Muscle layer of duodenum (tissue), 2 donors: ENCODE measurements at regions not wholly inside any gene's neighbourhood (a gene's known extent, or its start where the extent isn't known, plus 50 kb on each side); places are given as distances from the start of the nearest gene placed in this dataset.

Experiments used
- H3K27ac ChIP-seq: one replicate; pipeline ENCODE4 v1.7.0; 2013; ENCODE audit warnings: mild to moderate bottlenecking, low read length
- H3K27me3 ChIP-seq: one replicate; pipeline ENCODE4 v1.7.0; 2013; ENCODE audit warnings: low read depth, mild to moderate bottlenecking, control low read depth, low read length
- H3K36me3 ChIP-seq, 2 donors: one replicate each; pipeline ENCODE4 v1.7.0; 2013; ENCODE audit warnings: low read length in 2 of 2, control low read depth in 1 of 2, mild to moderate bottlenecking in 1 of 2; ENCODE audit not compliant: insufficient read depth in 2 of 2, control insufficient read depth in 1 of 2
- H3K4me1 ChIP-seq, 2 donors: one replicate each; pipeline ENCODE4 v1.7.0; 2013; ENCODE audit warnings: low read length in 2 of 2, mild to moderate bottlenecking in 2 of 2, control low read depth in 1 of 2, moderate library complexity in 1 of 2; ENCODE audit not compliant: insufficient read depth in 2 of 2, control insufficient read depth in 1 of 2
- H3K4me3 ChIP-seq, 2 donors: one replicate each; pipeline ENCODE4 v1.7.0; 2013; ENCODE audit warnings: low read length in 2 of 2, low read depth in 1 of 2, mild to moderate bottlenecking in 1 of 2
- H3K9me3 ChIP-seq, 2 donors: one replicate each; pipeline ENCODE4 v1.7.0; 2013; ENCODE audit warnings: low read length in 2 of 2, control low read depth in 1 of 2, mild to moderate bottlenecking in 1 of 2; ENCODE audit not compliant: control insufficient read depth in 1 of 2
- donor health status: healthy.

GRCh38 chr6:156269751-156270369 lies 507.3 kb upstream of the ARID1B start:
- no peaks in the 10 kb centered on the region for H3K4me1 ChIP-seq
- no peaks in the 10 kb centered on the region for H3K36me3 ChIP-seq

GRCh38 chr6:156268849-156269248 lies 508.3 kb upstream of the ARID1B start:
- peaks cover 0 to 3% of the 10 kb centered on the region in 2 donors for H3K9me3 ChIP-seq
- no peaks in the 10 kb centered on the region for H3K27me3 ChIP-seq
- H3K4me3 ChIP-seq: no peak overlapping the region

More at GRCh38 chr6:156269751-156270369, 507.3 kb upstream of the ARID1B start:
- Histone ChIP-seq H3K9me3 (peaks cover 0 to 3% of the 10 kb centered on the region in 2 donors), H3K4me3 (no peak overlapping the region), H3K27me3 (no peaks in the 10 kb centered on the region), H3K27ac (no peak overlapping the region)

DNA sequence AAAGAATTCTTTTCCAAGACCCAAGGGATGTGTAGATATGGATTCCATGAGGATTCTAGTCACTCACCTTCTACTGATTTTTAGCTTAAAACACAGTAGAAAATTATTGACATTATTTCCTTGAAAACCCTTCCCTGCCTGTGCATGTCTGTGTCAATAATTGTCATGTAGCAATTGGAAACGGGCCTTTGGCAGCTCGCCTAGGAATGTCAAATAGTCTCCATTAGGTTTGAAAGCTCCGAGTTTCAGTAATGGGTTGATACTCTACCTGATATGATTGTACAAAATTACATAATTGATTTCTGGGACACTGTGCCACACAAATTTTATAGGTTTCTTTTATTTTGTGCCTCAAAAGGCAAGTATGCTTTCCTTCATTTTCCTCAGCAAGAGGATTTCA lies 515.2 kb upstream of the ARID1B start:
- no peaks in the 10 kb centered on the region for H3K4me1 ChIP-seq
- H3K27ac ChIP-seq: no peak overlapping the region
- H3K27me3 ChIP-seq: no peaks in the 10 kb centered on the region
- H3K36me3 ChIP-seq: no peaks in the 10 kb centered on the region
- H3K4me3 ChIP-seq: no peak overlapping the region
- peaks cover 0 to 3% of the 10 kb centered on the region in 2 donors for H3K9me3 ChIP-seq

More at GRCh38 chr6:156268849-156269248, 508.3 kb upstream of the ARID1B start:
- no peak overlapping the region for H3K27ac ChIP-seq
- H3K4me1 ChIP-seq: no peaks in the 10 kb centered on the region
- no peaks in the 10 kb centered on the region for H3K36me3 ChIP-seq

- Histone ChIP-seq H3K9me3 (peaks cover 0 to 3% of the 10 kb centered on the region in 2 donors), H3K4me3 (no peak overlapping the region), H3K4me1 (no peaks in the 10 kb centered on the region), H3K27me3 (no peaks in the 10 kb centered on the region), H3K27ac (no peak overlapping the region), H3K36me3 (no peaks in the 10 kb centered on the region)
These were observed 516.4 kb upstream of the ARID1B start for GRCh38 chr6:156260815-156261214.

DNA sequence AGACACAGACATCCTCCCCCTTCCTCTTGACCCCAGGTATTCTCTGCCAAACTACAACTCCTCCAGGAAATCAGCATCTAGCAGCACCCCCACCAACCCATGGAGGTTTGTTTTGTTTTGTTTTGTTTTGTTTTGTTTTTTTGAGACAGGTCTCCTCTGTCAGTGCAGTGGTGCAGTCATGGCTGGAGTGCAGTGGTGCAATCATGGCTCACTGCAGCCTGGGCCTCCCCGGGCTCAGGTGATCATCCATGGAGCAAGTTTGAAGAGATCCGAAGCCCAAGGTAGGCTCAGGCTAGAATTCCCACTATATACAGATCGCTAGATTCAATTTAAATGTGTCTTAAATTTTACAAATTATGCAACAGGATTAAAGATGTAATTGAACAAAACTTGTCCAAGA lies 518.2 kb upstream of the ARID1B start:
- no peaks in the 10 kb centered on the region for H3K27me3 ChIP-seq
- H3K4me1 ChIP-seq: no peaks in the 10 kb centered on the region
- no peak overlapping the region for H3K4me3 ChIP-seq
- no peaks in the 10 kb centered on the region for H3K36me3 ChIP-seq
- H3K9me3 ChIP-seq: no peaks in the 10 kb centered on the region
- H3K27ac ChIP-seq: no peak overlapping the region

- Histone ChIP-seq H3K4me3 (no peak overlapping the region), H3K4me1 (no peaks in the 10 kb centered on the region), H3K36me3 (no peaks in the 10 kb centered on the region), H3K27ac (no peak overlapping the region), H3K27me3 (no peaks in the 10 kb centered on the region), H3K9me3 (no peaks in the 10 kb centered on the region)
These were observed 521.0 kb upstream of the ARID1B start for GRCh38 chr6:156256161-156256560.

DNA sequence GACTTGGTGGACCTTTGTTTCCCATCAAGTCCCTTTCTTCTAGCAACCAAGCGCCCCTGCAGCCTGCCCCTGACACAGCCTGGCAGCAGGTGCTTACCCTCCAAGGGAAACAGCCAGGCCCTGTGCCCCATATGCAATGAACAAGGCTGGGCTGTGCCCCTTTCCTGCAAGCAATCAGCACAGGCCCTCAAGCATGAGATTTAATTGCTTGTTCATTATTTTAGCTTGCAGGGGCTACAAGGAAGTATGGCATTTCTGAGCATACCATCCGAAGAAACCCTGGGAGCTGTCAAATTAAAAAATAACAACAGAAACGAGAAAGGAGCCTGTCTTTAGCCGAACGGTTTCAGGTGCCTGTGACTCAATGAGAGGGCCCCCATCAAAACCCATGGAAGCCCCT lies 522.9 kb upstream of the ARID1B start:
- no peak overlapping the region for H3K4me3 ChIP-seq
- H3K9me3 ChIP-seq: no peaks in the 10 kb centered on the region
- no peaks in the 10 kb centered on the region for H3K27me3 ChIP-seq
- H3K36me3 ChIP-seq: no peaks in the 10 kb centered on the region
- no peaks in the 10 kb centered on the region for H3K4me1 ChIP-seq
- H3K27ac ChIP-seq: no peak overlapping the region

DNA sequence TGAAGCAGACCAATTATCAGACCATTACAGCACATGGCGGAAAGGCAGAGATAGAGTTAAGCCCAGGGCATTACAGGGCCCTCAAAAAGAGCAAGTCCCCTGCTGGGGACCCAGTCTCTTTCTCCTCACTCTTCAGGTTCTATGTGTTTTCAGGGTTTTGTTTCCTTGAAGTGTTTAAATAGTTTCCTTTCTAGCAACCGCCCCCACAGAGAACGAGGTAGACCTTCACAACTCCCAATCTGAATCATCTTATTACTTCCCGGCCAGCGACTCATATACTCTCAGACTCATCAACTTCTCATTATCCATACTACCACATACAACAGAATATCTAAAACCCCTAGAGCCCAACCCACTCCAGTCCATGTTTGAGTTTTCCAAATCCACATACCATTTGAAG lies 526.6 kb upstream of the ARID1B start:
- Histone ChIP-seq H3K4me3 (no peak overlapping the region), H3K27ac (no peak overlapping the region), H3K36me3 (no peaks in the 10 kb centered on the region), H3K9me3 (no peaks in the 10 kb centered on the region), H3K4me1 (no peaks in the 10 kb centered on the region), H3K27me3 (no peaks in the 10 kb centered on the region)

- Histone ChIP-seq H3K36me3 (no peaks in the 10 kb centered on the region), H3K9me3 (no peaks in the 10 kb centered on the region), H3K27ac (no peak overlapping the region), H3K4me1 (no peaks in the 10 kb centered on the region), H3K4me3 (no peak overlapping the region), H3K27me3 (no peaks in the 10 kb centered on the region)
These were observed 535.0 kb upstream of the ARID1B start for GRCh38 chr6:156242206-156242605.

GRCh38 chr6:156231026-156231765 lies 546.0 kb upstream of the ARID1B start:
- H3K4me3 ChIP-seq: no peak overlapping the region
- H3K27me3 ChIP-seq: no peaks in the 10 kb centered on the region

GRCh38 chr6:156219973-156220372 lies 557.2 kb upstream of the ARID1B start:
- H3K27ac ChIP-seq: no peak overlapping the region
- no peaks in the 10 kb centered on the region for H3K36me3 ChIP-seq
- no peaks in the 10 kb centered on the region for H3K4me1 ChIP-seq
- no peak overlapping the region for H3K4me3 ChIP-seq
- H3K27me3 ChIP-seq: no peaks in the 10 kb centered on the region
- H3K9me3 ChIP-seq: peaks cover 4 to 7% of the 10 kb centered on the region in 2 donors

More at GRCh38 chr6:156231026-156231765, 546.0 kb upstream of the ARID1B start:
- Histone ChIP-seq H3K9me3 (no peaks in the 10 kb centered on the region), H3K36me3 (no peaks in the 10 kb centered on the region), H3K4me1 (no peaks in the 10 kb centered on the region), H3K27ac (no peak overlapping the region)
